ENCODE measurements at regions not wholly inside any gene's neighbourhood (a gene's known extent, or its start where the extent isn't known, plus 50 kb on each side); places are given as distances from the start of the nearest gene placed in this dataset.

GRCh38 chr6:134739299-134740026 is 210.4 kb downstream of the ALDH8A1 start:
- DNase-seq, result no peak

- DNase-seq, result no peak
Observed at GRCh38 chr6:134738211-134738885, 211.6 kb downstream of the ALDH8A1 start.

GRCh38 chr6:134735461-134735860 is 214.4 kb downstream of the ALDH8A1 start:
- DNase-seq, result no peak

GRCh38 chr6:134734312-134734869 is 215.5 kb downstream of the ALDH8A1 start:
- DNase-seq, result no peak

GRCh38 chr6:134733801-134734200 is 216.1 kb downstream of the ALDH8A1 start:
- DNase-seq, result no peak

DNA sequence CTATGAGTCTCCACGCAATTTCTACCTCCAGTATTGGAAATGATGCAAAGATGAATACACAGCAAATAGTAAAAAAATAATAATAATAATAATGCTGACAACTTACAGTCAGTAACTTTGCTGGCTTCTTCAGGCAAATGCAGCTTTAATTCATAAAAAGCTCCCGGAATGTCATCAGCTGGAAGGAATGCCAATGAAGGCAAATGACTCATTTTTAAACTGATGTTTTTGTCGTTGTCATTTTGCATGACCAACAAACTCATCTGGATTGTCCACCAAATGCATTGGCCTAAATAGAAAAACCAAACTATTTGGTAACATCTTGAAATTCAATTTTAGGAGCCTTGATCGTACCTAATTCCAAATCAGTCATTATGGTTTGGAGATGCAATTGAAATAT is 217.1 kb downstream of the ALDH8A1 start:
- no peak for DNase-seq

DNA sequence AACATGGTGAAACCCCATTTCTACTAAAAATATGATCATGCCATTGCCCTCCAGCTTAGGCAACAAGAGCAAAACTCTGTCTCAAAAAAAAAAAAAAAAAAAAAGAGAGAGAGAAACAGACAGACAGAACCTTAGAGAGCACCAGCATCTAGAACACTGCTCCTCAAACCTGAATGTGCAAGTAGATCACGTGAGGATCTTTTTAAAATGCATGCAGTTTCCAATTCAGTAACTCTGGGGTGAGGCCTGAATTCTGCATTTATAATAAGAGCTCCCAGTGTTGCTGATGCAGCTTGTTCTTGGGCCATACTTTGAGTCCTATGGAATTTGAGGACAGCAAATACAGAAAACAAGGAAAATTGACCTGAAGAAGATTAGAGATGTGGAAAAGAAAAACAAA is 218.3 kb downstream of the ALDH8A1 start:
- no peak for DNase-seq

DNA sequence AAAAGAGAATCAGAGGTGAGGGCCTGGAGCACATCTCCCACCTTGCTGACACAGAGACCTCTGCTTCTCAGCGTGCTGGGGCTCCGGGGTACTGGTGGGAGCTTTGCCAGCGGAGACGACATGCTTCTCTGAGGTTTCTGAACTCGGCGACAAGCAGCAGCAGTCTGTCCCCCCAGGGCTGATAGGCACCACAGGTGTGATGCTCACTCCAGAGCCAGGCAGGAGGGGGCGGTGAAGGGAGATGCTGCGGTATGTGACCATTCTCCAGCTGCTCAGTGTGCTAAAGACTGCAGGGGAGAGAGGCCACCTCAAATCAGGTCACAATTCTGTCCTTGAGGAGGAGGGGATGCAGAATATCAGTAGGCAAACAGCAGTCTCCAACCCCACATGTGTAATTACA is 219.9 kb downstream of the ALDH8A1 start:
- no peak for DNase-seq

DNA sequence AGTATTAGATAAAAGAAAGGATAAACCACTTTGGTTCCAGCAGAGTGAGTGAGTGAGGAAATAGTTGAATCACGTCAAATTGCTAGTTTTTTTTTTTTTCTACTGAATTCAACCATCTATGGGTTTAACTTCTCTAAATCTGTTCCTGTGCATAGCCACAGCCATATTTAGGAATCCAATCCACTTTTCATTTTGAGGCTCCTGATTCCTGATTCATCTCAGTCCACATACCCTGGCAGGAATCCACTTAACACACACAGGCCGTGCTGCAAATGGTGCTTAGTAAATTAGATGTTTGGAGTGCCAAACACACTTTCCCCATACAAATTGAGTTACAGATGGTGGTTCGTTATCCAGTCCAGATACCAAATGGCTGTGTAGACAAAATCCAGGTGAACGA is 220.3 kb downstream of the ALDH8A1 start:
- DNase-seq, result no peak

DNA sequence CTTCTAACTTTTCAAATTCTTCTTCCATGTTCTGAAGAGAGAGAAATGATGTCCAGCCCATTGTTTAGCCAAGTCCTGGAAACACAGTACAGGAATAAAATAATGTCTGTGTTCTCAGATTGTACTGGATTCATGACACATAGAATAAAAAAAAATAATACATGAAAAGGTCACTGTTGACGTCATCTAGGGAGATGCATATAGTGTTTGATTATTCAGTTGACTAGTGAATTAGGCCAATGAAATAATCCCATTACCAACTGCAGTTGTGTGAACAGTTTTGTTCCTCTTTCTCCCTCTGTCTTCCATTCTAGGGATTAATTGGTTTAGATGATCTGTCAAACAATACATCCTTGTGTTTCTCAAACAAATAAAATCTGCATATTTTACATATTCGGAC is 222.8 kb downstream of the ALDH8A1 start:
- DNase-seq, result no peak

DNA sequence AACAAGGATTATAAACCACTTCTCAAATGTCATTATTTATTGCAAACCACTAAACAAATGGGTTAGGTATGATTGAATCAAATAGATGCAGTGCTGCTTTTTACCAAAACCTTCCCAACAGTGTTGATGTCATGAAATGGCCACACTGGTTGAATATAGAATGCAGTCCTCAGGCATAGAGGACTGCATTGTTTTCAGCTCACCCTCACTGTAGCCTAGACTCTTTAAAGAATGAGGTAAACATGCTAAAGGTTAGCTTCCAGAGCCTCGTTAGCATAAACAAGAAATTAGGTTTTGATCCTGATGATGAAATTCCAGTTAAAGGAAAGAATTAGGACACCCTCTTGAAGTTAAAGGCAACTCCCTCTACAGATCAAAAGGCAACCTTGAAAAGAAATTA is 224.3 kb downstream of the ALDH8A1 start:
- no peak for DNase-seq

DNA sequence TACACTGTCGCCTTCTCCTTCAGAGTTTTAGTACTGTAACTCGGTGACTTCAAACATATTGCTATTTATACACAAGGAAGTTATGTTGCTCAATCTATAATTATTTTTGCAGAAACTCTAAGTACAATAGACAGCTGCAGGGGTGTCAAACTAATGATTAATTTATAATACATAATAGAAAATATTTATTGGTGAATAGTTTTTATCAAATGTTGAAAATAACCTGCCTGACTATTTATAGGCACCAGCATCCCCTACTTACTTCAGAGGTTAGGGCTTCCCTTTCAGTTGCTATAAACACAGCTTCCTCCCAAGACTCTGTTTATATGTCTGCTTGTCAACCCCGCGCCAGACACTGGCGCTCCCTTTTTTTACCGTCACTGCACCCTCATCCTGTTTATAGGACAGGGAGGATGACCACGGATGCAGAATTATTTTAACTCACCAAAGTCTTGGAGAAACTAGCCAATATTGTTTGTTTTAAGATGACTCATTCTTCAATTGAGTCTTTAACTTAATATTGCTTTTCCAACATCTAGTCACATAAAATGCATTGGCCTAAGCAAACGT is 225.0 kb downstream of the ALDH8A1 start:
- DNase-seq, result peak; percentile 19

- DNase-seq, result no peak
Observed at GRCh38 chr6:134723081-134723871, 226.6 kb downstream of the ALDH8A1 start.

DNA sequence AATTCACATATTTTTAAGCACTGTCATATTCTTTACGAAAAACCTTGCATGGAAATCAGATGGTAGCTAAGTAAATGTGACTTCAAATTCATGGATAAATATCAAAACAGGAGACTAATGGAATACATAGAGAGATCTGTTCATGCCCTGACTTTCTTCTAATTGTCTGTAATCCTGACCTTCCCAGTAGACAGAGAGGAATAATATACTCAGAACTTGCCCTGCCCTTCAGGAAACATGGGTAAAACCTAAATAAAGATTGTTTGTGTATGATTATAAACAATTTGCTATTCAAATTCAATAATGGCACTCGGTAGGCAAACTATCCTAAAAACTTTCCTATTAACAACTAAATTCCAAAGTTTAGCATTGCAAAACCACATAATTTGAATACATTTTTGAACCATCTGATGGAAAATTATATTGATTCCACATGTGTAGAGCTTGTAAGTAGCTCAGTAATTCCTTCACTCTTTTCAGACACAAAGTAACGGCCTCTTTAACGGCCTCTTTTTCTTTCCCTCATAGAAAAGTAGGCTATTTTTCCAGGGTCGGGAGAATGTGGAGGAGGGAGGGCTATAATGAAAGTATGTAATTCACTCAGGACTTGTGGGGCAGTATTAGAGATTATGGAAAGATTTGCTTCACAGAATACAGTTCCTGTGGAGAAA is 227.6 kb downstream of the ALDH8A1 start:
- DNase-seq, result no peak

DNA sequence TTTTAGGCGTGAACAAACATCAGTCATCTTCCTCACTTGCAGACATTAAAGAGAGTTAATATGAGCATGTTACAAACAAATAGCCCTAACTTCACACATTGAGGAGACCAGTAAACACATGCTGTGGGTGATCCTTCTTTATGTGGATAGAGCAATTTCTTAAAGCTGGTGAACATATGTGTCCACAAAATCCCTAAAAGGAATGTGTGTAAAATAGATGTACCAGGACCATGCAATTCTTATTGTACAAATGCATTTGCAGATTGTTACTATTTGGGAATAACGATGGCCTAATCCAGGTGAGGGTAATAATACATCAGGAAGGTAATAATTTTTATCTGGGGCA is 228.9 kb downstream of the ALDH8A1 start:
- DNase-seq, result no peak

- DNase-seq, result no peak
Observed at GRCh38 chr6:134720353-134721059, 229.4 kb downstream of the ALDH8A1 start.

- DNase-seq, result no peak
Observed at GRCh38 chr6:134719911-134720310, 230.0 kb downstream of the ALDH8A1 start.

DNA sequence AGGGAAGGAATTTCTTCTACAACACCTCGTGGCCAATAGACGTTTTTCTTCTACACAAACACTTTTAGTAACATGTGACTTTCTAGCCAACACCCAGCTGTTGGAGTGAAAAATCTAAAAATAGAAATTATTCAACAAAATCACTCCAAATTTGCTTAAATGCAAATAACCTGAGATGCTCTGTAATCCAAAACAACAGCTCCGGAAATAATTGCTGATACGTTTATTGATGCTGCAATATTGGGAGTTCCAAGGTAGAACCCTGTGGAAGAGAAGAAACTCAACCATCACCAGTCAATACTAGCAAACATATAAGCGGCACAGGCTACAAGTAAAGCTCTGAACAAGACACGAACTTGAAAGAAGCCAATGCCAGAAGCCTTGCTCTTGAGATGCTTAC is 230.6 kb downstream of the ALDH8A1 start:
- DNase-seq, result no peak

DNA sequence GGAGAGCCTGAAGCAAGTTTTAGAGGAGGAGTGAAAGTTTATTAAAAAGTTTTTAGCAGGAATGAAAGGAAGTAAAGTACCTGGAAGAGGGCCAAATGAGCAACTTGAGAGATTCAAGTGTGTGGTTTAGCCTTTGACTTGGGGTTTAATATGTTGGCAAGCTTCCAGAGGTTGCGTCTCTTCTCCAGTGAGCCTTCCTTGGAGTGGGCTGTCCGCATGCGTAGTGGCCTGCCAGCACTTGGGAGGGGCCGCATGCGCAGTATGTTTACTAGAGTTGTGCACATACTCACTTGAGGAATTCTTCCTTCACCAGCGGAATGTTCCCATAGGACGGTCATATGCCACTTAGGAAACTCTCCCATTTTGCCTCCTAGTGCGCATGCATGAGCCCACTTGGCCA is 235.2 kb downstream of the ALDH8A1 start:
- no peak for DNase-seq

DNA sequence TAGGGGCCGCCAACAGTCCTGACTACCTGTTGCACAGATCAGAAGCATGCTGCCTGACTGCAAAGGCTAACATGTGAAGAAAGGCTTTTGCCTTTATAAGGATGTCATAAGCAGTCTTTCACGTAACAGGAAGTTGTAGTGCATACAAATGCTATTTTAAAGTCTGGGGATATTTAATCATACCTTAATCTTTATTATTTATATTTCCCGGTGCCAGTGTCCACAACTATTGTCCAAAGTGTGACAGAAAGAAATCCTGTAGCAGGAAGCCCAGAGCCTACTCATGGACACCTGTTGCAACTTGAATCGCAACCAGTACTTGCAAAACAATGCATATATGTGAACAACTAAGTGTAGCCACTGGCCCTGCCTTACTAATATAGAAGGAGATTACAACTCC is 235.8 kb downstream of the ALDH8A1 start:
- no peak for DNase-seq

DNA sequence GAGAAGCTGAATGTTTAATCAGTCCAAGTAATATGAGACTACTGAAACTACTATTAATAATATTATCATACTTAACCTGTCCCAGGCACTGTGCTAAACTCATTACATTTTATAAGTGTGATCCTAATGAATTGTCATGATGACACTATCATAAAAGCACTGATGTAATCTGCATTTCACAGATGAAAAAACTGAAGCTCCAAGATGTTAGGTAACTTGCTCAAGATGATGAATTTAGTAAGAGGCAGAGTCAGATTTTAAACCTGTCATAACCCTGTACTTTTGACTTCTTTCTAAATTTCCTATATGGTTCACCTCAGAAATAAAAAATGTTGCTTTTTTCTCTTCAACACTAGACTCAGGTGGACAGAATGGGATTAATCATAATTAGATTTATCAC is 237.6 kb downstream of the ALDH8A1 start:
- no peak for DNase-seq

DNA sequence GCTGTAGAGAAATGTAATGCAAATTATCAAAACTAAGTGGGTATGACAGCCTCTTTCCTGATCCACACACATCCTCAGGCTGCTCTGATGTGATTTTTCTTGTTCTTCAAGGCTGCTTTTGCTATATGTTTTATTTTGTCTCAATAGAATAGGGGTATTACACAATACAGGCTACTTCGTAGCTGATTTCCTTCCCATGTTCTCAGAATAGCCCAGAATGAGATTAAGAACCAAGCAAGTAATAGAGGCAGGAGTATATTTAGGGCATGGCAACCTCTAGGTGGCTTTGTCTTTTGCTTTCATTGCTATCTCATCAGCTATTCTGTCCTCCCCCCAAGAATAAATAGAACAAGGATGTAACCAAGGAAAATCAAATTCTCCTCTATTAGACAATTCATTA is 241.8 kb downstream of the ALDH8A1 start:
- DNase-seq, result no peak
